Parathyroid adenoma (tissue), 2 donors: ENCODE measurements at regions not wholly inside any gene's neighbourhood (a gene's known extent, or its start where the extent isn't known, plus 50 kb on each side); places are given as distances from the start of the nearest gene placed in this dataset.

Experiments used
- H2AFZ ChIP-seq: fragments of 300-600 bp; sonication (generic); one replicate; pipeline ENCODE4 v1.7.0; 2017; ENCODE audit warnings: antibody characterized with exemption, mild to moderate bottlenecking
- H3K27ac ChIP-seq: fragments of 300-600 bp; sonication (generic); one replicate; pipeline ENCODE4 v1.7.0; 2017
- H3K27me3 ChIP-seq: fragments of 300-600 bp; sonication (generic); one replicate; pipeline ENCODE4 v1.7.0; 2017; ENCODE audit warnings: low read length; ENCODE audit not compliant: control insufficient read depth, insufficient read depth
- H3K36me3 ChIP-seq: fragments of 300-600 bp; sonication (generic); one replicate; pipeline ENCODE4 v1.7.0; 2017; ENCODE audit warnings: low read length; ENCODE audit not compliant: control insufficient read depth, insufficient read depth
- H3K4me1 ChIP-seq: fragments of 300-600 bp; sonication (generic); one replicate; pipeline ENCODE4 v1.7.0; 2017; ENCODE audit warnings: control low read depth
- H3K4me2 ChIP-seq: fragments of 300-600 bp; sonication (generic); one replicate; pipeline ENCODE4 v1.7.0; 2017; ENCODE audit warnings: low read length
- H3K4me3 ChIP-seq: fragments of 300-600 bp; sonication (generic); one replicate; pipeline ENCODE4 v1.7.0; 2017; ENCODE audit warnings: low read depth, low read length
- H3K79me2 ChIP-seq: fragments of 300-600 bp; sonication (generic); one replicate; pipeline ENCODE4 v1.7.0; 2017; ENCODE audit warnings: control low read depth
- H3K9ac ChIP-seq: fragments of 300-600 bp; sonication (generic); one replicate; pipeline ENCODE4 v1.7.0; 2017; ENCODE audit warnings: mild to moderate bottlenecking
- H3K9me3 ChIP-seq: fragments of 300-600 bp; sonication (generic); one replicate; pipeline ENCODE4 v1.7.0; 2017; ENCODE audit warnings: low read length; ENCODE audit not compliant: control insufficient read depth
- CTCF ChIP-seq: fragments of 300-600 bp; sonication (generic); IDR thresholded peaks from one replicate; pipeline ENCODE4 v1.7.0; 2017; ENCODE audit warnings: antibody characterized with exemption, mild to moderate bottlenecking
- donor health status: primary hyperparathyroidism.

- Histone ChIP-seq H3K9me3 (no peaks in the 10 kb centered on the region), H2AFZ (no peak overlapping the region), H3K4me1 (no peaks in the 10 kb centered on the region), H3K4me3 (no peak overlapping the region), H3K27me3 (no peaks in the 10 kb centered on the region), H3K27ac (no peak overlapping the region), H3K9ac (no peak overlapping the region), H3K4me2 (no peak overlapping the region), H3K79me2 (no peaks in the 10 kb centered on the region), H3K36me3 (no peaks in the 10 kb centered on the region)
- TF ChIP-seq CTCF = no peak
These were observed 370.8 kb downstream of the NUP35 start for GRCh38 chr2:183495079-183495478.

- no peaks in the 10 kb centered on the region for H3K79me2 ChIP-seq
- H3K36me3 ChIP-seq = no peaks in the 10 kb centered on the region
- H3K4me2 ChIP-seq = no peak overlapping the region
- H3K9ac ChIP-seq = no peak overlapping the region
- no peaks in the 10 kb centered on the region for H3K27me3 ChIP-seq
- TF ChIP-seq CTCF = no peak
- H3K27ac ChIP-seq = no peak overlapping the region
- H3K4me1 ChIP-seq = no peaks in the 10 kb centered on the region
- H2AFZ ChIP-seq = no peak overlapping the region
- H3K4me3 ChIP-seq = no peak overlapping the region
- no peaks in the 10 kb centered on the region for H3K9me3 ChIP-seq
These were observed 371.5 kb downstream of the NUP35 start for GRCh38 chr2:183495589-183496267.

GRCh38 chr2:183497861-183498260 lies 373.6 kb downstream of the NUP35 start:
- no peak overlapping the region for H2AFZ ChIP-seq
- no peak overlapping the region for H3K9ac ChIP-seq
- no peak overlapping the region for H3K4me3 ChIP-seq
- TF ChIP-seq CTCF = no peak
- H3K4me1 ChIP-seq = no peaks in the 10 kb centered on the region
- no peaks in the 10 kb centered on the region for H3K79me2 ChIP-seq
- no peaks in the 10 kb centered on the region for H3K36me3 ChIP-seq
- H3K9me3 ChIP-seq = no peaks in the 10 kb centered on the region
- H3K4me2 ChIP-seq = no peak overlapping the region
- no peak overlapping the region for H3K27ac ChIP-seq
- H3K27me3 ChIP-seq = no peaks in the 10 kb centered on the region

- H3K27ac ChIP-seq = no peak overlapping the region
- H3K27me3 ChIP-seq = no peaks in the 10 kb centered on the region
- H3K9ac ChIP-seq = no peak overlapping the region
- no peak overlapping the region for H3K4me3 ChIP-seq
- no peak for TF ChIP-seq CTCF
- no peaks in the 10 kb centered on the region for H3K4me1 ChIP-seq
- no peaks in the 10 kb centered on the region for H3K9me3 ChIP-seq
- H3K4me2 ChIP-seq = no peak overlapping the region
- no peaks in the 10 kb centered on the region for H3K36me3 ChIP-seq
- no peak overlapping the region for H2AFZ ChIP-seq
- H3K79me2 ChIP-seq = no peaks in the 10 kb centered on the region
These were observed 381.7 kb downstream of the NUP35 start for GRCh38 chr2:183505911-183506310.

- Histone ChIP-seq H3K9ac (no peak overlapping the region), H2AFZ (no peak overlapping the region), H3K9me3 (no peaks in the 10 kb centered on the region), H3K27ac (no peak overlapping the region), H3K4me2 (no peak overlapping the region), H3K36me3 (no peaks in the 10 kb centered on the region), H3K79me2 (no peaks in the 10 kb centered on the region), H3K4me3 (no peak overlapping the region), H3K4me1 (no peaks in the 10 kb centered on the region), H3K27me3 (no peaks in the 10 kb centered on the region)
- no peak for TF ChIP-seq CTCF
These were observed 386.9 kb downstream of the NUP35 start for GRCh38 chr2:183511154-183511553.
